Suppressor macrophage (primary cell): ENCODE measurements at regions not wholly inside any gene's neighbourhood (a gene's known extent, or its start where the extent isn't known, plus 50 kb on each side); places are given as distances from the start of the nearest gene placed in this dataset.

Source experiments
- DNase-seq, 4 experiments: peaks; one replicate each; pipeline ENCODE4 v3.0.0-alpha.2; 2020 to 2022

DNA sequence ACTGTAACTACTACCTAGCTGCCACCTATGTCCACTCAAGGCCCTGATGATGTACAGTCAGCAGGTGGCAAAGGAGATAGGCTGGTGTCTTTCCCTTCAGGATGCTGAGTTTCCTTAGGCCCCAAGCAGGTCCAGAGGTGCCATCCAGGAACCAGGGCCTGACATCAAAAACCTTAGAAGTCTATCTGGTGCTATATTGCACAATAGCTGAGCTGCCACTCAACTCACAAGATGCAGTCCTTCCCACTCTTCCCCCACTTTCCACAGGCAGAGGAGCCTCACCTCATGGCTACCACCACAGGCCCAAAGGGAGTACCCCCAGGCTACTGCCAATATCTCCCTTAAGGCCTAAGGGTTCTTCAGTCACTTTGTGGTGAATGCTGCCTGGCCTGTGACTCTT lies 83.9 kb upstream of the ZNF827 start:
- DNase-seq, result no peak

DNA sequence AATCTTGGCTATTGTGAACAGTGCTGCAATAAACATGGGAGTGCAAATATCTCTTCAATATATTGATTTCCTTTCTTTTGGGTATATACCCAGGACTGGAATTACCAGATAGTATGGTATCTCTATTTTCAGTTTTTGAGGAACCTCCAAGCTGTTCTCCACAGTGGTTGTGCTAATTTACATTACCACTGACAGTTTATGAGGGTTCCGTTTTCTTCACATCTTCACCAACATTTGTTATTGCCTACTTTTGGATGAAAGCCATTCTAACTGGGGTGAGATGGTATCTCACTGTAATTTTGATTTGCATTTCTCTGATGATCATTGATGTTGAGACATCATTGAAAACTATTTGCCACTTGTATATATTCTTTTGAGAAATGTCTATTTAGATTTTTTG lies 79.6 kb upstream of the ZNF827 start:
- DNase-seq, result no peak

DNA sequence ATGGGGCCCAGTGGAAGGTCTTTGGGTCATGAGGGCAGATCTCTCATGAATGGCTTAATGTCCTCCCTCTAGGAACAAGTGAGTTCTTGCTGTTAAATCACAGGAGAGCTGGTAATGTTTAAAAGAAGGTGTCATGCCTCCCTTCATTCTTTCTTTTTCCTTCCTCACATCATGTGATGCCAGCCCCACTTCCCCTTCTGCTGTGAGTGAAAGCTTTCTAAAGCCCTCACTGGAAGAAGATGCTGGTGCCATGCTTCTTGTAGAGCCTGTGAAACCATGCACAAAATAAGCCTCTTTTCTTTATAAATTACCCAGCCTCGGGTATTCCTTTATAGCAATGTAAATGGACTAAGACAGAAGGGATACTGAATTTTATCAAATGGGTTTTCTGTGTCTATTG lies 66.1 kb upstream of the ZNF827 start:
- no peak for DNase-seq

DNA sequence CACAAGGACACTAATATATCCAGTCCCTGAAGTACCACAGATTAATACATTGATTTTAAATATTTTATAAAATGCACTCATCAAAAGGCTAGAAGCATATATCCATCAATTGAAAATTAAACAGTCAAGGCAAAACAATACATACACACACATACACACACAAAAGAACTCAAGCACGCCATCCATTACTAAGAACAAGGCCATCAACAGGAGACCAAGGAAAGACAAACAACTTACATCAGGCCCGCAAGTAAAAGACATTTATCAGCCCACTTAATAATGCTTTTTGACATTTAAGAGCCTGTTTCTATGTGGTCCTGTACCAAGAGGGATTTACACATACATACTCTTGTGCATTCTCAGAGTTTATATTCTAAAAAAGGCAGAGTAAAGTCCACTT lies 50.0 kb upstream of the ZNF827 start:
- DNase-seq, result no peak
